ENCODE measurements at regions not wholly inside any gene's neighbourhood (a gene's known extent, or its start where the extent isn't known, plus 50 kb on each side); places are given as distances from the start of the nearest gene placed in this dataset.

DNA sequence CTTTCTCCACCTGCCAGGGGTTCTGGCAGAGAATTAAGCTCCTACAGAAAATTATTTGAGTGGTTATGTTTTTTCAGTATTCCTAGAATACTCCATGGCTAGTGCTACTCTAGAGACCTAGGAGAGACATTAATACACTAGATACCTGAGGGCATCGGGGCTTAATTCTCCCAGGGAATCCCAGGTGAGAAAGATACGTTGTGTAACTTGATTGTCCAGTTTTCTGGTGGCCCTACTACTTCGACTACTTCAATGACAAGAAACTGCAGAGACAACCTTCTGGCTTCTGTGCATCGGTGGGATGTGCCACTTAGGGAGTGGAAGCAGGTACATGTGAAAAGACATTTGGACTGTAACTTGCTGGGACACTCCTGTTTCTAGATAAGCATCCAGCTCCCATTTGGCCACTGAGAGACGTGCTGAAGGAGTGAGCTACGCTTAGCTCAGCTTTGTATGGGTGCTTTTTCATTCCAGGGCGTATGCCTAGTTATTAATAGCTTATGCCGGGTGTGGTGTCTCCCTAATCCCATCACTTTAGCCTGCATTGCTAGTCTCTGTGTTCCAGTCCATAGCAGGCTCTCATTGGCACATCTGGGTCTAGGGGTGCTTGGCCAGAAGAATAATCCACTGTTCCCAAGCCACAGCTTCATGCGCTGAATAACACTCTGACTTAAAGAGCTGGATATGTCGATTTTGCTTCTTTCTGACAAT, 300.7 kb downstream of the SIPA1L2 start:
- H3K27me3 ChIP-seq (ENCODE audit: control insufficient read depth, insufficient read depth, low read length): no peaks in the 10 kb centered on the region
- BruUV-seq (replicated peaks): no TSS peak
- no peak overlapping the region for H3K4me3 ChIP-seq (ENCODE audit: low read depth in 2 of 2, low read length in 2 of 2)
- H3K27ac ChIP-seq (ENCODE audit: low read length): no peak overlapping the region
- no peak for ATAC-seq
- CTCF ChIA-PET: no interaction called here
- H3K4me1 ChIP-seq (ENCODE audit: control insufficient read depth, insufficient read depth, low read length): no peaks in the 10 kb centered on the region
- intact Hi-C loops (cut with micrococcal nuclease; ENCODE audit: unreplicated experiment): no loop called here
- H3K9me3 ChIP-seq (ENCODE audit: control insufficient read depth, insufficient read depth, low read depth, low read length): no peaks in the 10 kb centered on the region
- TF ChIP-seq TCF7L2 (IDR thresholded peaks at IDR 0.05; ENCODE audit: low read depth, low read length) (no peak), POLR2AphosphoS5 (IDR thresholded peaks at IDR 0.05; ENCODE audit: low read depth, low read length) (no peak), SIN3A (IDR thresholded peaks at IDR 0.05; ENCODE audit: borderline replicate concordance, insufficient read depth, low read depth, low read length) (no peak)
- TF ChIP-seq, protein P1, sequence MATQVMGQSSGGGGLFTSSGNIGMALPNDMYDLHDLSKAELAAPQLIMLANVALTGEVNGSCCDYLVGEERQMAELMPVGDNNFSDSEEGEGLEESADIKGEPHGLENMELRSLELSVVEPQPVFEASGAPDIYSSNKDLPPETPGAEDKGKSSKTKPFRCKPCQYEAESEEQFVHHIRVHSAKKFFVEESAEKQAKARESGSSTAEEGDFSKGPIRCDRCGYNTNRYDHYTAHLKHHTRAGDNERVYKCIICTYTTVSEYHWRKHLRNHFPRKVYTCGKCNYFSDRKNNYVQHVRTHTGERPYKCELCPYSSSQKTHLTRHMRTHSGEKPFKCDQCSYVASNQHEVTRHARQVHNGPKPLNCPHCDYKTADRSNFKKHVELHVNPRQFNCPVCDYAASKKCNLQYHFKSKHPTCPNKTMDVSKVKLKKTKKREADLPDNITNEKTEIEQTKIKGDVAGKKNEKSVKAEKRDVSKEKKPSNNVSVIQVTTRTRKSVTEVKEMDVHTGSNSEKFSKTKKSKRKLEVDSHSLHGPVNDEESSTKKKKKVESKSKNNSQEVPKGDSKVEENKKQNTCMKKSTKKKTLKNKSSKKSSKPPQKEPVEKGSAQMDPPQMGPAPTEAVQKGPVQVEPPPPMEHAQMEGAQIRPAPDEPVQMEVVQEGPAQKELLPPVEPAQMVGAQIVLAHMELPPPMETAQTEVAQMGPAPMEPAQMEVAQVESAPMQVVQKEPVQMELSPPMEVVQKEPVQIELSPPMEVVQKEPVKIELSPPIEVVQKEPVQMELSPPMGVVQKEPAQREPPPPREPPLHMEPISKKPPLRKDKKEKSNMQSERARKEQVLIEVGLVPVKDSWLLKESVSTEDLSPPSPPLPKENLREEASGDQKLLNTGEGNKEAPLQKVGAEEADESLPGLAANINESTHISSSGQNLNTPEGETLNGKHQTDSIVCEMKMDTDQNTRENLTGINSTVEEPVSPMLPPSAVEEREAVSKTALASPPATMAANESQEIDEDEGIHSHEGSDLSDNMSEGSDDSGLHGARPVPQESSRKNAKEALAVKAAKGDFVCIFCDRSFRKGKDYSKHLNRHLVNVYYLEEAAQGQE (IDR thresholded peaks at IDR 0.05; ENCODE audit: insufficient read depth in 1 of 2, low read depth in 2 of 2, low read length in 1 of 2): no peak
- TF ChIP-seq, protein P2, sequence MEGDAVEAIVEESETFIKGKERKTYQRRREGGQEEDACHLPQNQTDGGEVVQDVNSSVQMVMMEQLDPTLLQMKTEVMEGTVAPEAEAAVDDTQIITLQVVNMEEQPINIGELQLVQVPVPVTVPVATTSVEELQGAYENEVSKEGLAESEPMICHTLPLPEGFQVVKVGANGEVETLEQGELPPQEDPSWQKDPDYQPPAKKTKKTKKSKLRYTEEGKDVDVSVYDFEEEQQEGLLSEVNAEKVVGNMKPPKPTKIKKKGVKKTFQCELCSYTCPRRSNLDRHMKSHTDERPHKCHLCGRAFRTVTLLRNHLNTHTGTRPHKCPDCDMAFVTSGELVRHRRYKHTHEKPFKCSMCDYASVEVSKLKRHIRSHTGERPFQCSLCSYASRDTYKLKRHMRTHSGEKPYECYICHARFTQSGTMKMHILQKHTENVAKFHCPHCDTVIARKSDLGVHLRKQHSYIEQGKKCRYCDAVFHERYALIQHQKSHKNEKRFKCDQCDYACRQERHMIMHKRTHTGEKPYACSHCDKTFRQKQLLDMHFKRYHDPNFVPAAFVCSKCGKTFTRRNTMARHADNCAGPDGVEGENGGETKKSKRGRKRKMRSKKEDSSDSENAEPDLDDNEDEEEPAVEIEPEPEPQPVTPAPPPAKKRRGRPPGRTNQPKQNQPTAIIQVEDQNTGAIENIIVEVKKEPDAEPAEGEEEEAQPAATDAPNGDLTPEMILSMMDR (IDR thresholded peaks at IDR 0.05): no peak
- in situ Hi-C loops (cut with HindIII; ENCODE audit: low pct_unique_long_range_greater_than_20kb, low sequenced_read_pairs): no loop called here
- DNase-seq (ENCODE audit: low read depth, low spot score): no peak
- POLR2A ChIA-PET: no interaction called here
- no peaks in the 10 kb centered on the region for H3K36me3 ChIP-seq (ENCODE audit: control insufficient read depth, insufficient read depth, low read length)

DNA sequence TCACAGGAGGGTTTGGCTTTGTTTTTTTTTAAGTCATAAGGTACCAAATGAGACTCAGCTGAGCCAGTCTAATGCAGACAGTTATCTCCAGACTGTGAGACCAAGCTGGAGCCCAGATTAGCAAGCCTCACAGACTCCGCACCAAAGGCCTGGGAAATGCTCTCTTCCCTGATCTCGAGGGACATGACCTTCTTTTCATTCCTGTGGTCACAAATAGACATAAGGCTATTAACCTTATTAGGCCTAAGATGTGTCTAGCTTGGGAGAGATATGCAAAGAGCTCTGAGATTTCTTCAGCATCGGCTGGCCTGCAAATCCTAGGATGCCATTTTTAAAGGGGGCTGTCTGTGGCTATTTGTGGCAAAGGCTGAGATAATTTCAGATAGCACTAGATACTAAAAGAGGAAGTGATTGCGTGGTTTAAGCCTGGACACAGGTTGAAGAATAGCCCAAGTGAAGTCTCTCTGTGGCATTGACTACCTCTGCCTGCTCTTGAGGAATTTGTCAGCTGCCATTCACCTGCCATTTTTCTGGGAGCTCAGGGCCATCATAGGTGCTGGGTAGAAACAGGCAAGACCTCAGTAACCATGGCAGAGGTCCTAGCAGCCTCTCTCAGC, 301.3 kb downstream of the SIPA1L2 start:
- no peak for DNase-seq (ENCODE audit: low read depth, low spot score)
- no peak overlapping the region for H3K27ac ChIP-seq (ENCODE audit: low read length)
- H3K4me1 ChIP-seq (ENCODE audit: control insufficient read depth, insufficient read depth, low read length): no peaks in the 10 kb centered on the region
- ATAC-seq: no peak
- H3K9me3 ChIP-seq (ENCODE audit: control insufficient read depth, insufficient read depth, low read depth, low read length): no peaks in the 10 kb centered on the region
- POLR2A ChIA-PET: no interaction called here
- intact Hi-C loops (cut with micrococcal nuclease; ENCODE audit: unreplicated experiment): no loop called here
- BruUV-seq (replicated peaks): no TSS peak
- no peak overlapping the region for H3K4me3 ChIP-seq (ENCODE audit: low read depth in 2 of 2, low read length in 2 of 2)
- no peaks in the 10 kb centered on the region for H3K27me3 ChIP-seq (ENCODE audit: control insufficient read depth, insufficient read depth, low read length)
- TF ChIP-seq TCF7L2 (IDR thresholded peaks at IDR 0.05; ENCODE audit: low read depth, low read length) (no peak), SIN3A (IDR thresholded peaks at IDR 0.05; ENCODE audit: borderline replicate concordance, insufficient read depth, low read depth, low read length) (no peak), POLR2AphosphoS5 (IDR thresholded peaks at IDR 0.05; ENCODE audit: low read depth, low read length) (no peak)
- TF ChIP-seq, protein P1 (IDR thresholded peaks at IDR 0.05; ENCODE audit: insufficient read depth in 1 of 2, low read depth in 2 of 2, low read length in 1 of 2): no peak
- TF ChIP-seq, protein P2 (IDR thresholded peaks at IDR 0.05): no peak
- in situ Hi-C loops (cut with HindIII; ENCODE audit: low pct_unique_long_range_greater_than_20kb, low sequenced_read_pairs): no loop called here
- H3K36me3 ChIP-seq (ENCODE audit: control insufficient read depth, insufficient read depth, low read length): no peaks in the 10 kb centered on the region
- CTCF ChIA-PET: no interaction called here
